ENCODE measurements at regions not wholly inside any gene's neighbourhood (a gene's known extent, or its start where the extent isn't known, plus 50 kb on each side); places are given as distances from the start of the nearest gene placed in this dataset.

DNA sequence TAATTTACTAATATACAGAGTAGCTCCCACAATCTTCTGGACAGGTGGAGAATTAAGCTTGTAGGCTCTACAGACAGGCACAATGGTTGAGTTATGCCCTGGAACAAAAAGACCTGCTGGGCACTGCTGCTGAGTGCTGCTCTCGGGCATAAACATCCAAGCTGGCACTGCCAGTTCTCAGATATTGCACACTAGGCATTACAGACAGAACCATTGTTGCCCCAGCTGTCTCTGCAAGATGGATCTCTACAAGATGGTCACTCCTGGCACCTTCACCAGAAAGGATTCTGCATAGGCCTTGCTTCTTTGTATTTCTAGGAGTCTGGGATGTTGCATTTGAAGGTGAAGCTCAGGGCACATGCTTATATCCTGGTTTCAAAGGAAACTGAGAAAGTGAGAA lies 527.1 kb downstream of the STIM2 start:
- TF ChIP-seq, protein P1, sequence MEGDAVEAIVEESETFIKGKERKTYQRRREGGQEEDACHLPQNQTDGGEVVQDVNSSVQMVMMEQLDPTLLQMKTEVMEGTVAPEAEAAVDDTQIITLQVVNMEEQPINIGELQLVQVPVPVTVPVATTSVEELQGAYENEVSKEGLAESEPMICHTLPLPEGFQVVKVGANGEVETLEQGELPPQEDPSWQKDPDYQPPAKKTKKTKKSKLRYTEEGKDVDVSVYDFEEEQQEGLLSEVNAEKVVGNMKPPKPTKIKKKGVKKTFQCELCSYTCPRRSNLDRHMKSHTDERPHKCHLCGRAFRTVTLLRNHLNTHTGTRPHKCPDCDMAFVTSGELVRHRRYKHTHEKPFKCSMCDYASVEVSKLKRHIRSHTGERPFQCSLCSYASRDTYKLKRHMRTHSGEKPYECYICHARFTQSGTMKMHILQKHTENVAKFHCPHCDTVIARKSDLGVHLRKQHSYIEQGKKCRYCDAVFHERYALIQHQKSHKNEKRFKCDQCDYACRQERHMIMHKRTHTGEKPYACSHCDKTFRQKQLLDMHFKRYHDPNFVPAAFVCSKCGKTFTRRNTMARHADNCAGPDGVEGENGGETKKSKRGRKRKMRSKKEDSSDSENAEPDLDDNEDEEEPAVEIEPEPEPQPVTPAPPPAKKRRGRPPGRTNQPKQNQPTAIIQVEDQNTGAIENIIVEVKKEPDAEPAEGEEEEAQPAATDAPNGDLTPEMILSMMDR (IDR thresholded peaks at IDR 0.05; ENCODE audit: low read depth, low read length, poor library complexity, severe bottlenecking) = no peak
- no peak for TF ChIP-seq EZH2phosphoT487 (IDR thresholded peaks at IDR 0.05; ENCODE audit: borderline replicate concordance, low read length)
- Histone ChIP-seq H3K27me3 (ENCODE audit: control insufficient read depth, low read length) (no peaks in the 10 kb centered on the region), H3K9me3 (ENCODE audit: control insufficient read depth, insufficient read depth, low read length) (no peaks in the 10 kb centered on the region), H3K36me3 (ENCODE audit: control insufficient read depth, low read length) (no peaks in the 10 kb centered on the region), H3K79me2 (ENCODE audit: control insufficient read depth, low read length) (no peaks in the 10 kb centered on the region), H3K9me2 (replicated peaks; ENCODE audit: control insufficient read depth, low read length) (no peaks in the 10 kb centered on the region), H3K4me3 (ENCODE audit: low read length) (no peak overlapping the region), H3K4me2 (ENCODE audit: low read length) (no peak overlapping the region), H3K27ac (ENCODE audit: low read depth, low read length) (no peak overlapping the region), H4K20me1 (ENCODE audit: control insufficient read depth, insufficient read depth, low read depth, low read length) (no peaks in the 10 kb centered on the region), H3F3A (ENCODE audit: control insufficient read depth, insufficient read depth) (no peaks in the 10 kb centered on the region), H3K4me1 (ENCODE audit: control insufficient read depth, low read length) (no peaks in the 10 kb centered on the region)

DNA sequence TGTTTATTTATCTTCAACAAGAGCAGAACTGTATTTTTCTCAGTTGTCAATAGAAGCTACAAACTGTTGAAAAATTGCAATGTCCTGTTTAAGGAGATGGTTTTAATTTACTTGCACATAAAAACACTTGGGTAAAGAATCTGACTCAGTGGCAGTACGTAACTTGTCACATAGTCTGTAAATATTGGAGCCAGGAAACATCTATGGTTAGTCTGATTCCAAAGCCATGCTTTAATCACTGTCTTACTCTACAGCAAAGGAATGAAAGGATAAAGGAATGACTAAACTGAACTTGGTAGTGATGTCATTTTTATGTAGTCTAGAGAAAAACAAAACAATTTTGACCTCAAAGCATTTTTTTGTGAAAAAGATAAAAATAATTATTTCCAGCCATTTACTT lies 537.2 kb downstream of the STIM2 start:
- H3F3A ChIP-seq (ENCODE audit: control insufficient read depth, insufficient read depth) = no peaks in the 10 kb centered on the region
- no peak overlapping the region for H3K4me3 ChIP-seq (ENCODE audit: low read length)
- no peaks in the 10 kb centered on the region for H3K4me1 ChIP-seq (ENCODE audit: control insufficient read depth, low read length)
- H3K36me3 ChIP-seq (ENCODE audit: control insufficient read depth, low read length) = no peaks in the 10 kb centered on the region
- H3K27ac ChIP-seq (ENCODE audit: low read depth, low read length) = no peak overlapping the region
- no peaks in the 10 kb centered on the region for H3K9me3 ChIP-seq (ENCODE audit: control insufficient read depth, insufficient read depth, low read length)
- H3K9me2 ChIP-seq (replicated peaks; ENCODE audit: control insufficient read depth, low read length) = no peaks in the 10 kb centered on the region
- no peaks in the 10 kb centered on the region for H3K79me2 ChIP-seq (ENCODE audit: control insufficient read depth, low read length)
- no peaks in the 10 kb centered on the region for H3K27me3 ChIP-seq (ENCODE audit: control insufficient read depth, low read length)
- H3K4me2 ChIP-seq (ENCODE audit: low read length) = no peak overlapping the region
- no peaks in the 10 kb centered on the region for H4K20me1 ChIP-seq (ENCODE audit: control insufficient read depth, insufficient read depth, low read depth, low read length)
- no peak for TF ChIP-seq EZH2phosphoT487 (IDR thresholded peaks at IDR 0.05; ENCODE audit: borderline replicate concordance, low read length)
- TF ChIP-seq, protein P1 (IDR thresholded peaks at IDR 0.05; ENCODE audit: low read depth, low read length, poor library complexity, severe bottlenecking) = no peak

DNA sequence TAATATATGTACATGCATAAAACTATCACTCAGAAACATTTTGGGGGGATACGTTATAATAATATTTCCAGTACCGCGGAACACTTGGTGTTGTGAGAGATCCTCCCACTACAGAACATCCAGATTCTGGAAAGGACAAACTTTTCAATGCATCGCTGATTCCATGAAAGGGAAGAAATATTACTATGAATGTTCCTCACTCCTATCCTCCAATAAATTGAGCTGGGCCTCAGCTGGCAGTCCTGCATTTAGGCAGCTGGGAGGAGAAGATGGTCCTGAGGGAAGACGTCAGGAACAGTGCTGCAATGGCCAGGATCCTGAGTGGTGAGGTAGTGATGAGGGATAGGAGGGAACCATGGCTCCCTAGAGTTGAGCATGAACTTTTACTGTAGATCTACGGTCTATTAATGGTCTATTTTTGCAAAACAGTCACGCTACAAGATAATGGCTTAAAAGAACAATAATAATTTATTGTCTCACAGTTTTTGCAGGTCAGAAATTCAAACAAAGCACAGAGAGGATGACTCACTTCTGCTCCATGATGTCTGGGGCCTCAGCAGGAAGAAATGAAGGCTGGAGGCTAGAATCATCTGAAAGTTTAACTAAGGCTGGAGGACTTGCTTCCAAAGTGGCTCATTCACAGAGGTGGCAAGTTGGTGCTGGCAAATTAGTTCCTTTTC lies 538.1 kb downstream of the STIM2 start:
- Histone ChIP-seq H4K20me1 (ENCODE audit: control insufficient read depth, insufficient read depth, low read depth, low read length) (no peaks in the 10 kb centered on the region), H3K4me2 (ENCODE audit: low read length) (no peak overlapping the region), H3K9me3 (ENCODE audit: control insufficient read depth, insufficient read depth, low read length) (no peaks in the 10 kb centered on the region), H3K9me2 (replicated peaks; ENCODE audit: control insufficient read depth, low read length) (no peaks in the 10 kb centered on the region), H3K27ac (ENCODE audit: low read depth, low read length) (no peak overlapping the region), H3K4me1 (ENCODE audit: control insufficient read depth, low read length) (no peaks in the 10 kb centered on the region), H3K79me2 (ENCODE audit: control insufficient read depth, low read length) (no peaks in the 10 kb centered on the region), H3K36me3 (ENCODE audit: control insufficient read depth, low read length) (no peaks in the 10 kb centered on the region), H3K27me3 (ENCODE audit: control insufficient read depth, low read length) (no peaks in the 10 kb centered on the region), H3F3A (ENCODE audit: control insufficient read depth, insufficient read depth) (no peaks in the 10 kb centered on the region), H3K4me3 (ENCODE audit: low read length) (no peak overlapping the region)
- no peak for TF ChIP-seq EZH2phosphoT487 (IDR thresholded peaks at IDR 0.05; ENCODE audit: borderline replicate concordance, low read length)
- TF ChIP-seq, protein P1 (IDR thresholded peaks at IDR 0.05; ENCODE audit: low read depth, low read length, poor library complexity, severe bottlenecking) = no peak

Measured in DOHH2 (cell line).